NCI-H446 (cell line): ENCODE measurements at regions not wholly inside any gene's neighbourhood (a gene's known extent, or its start where the extent isn't known, plus 50 kb on each side); places are given as distances from the start of the nearest gene placed in this dataset.
"Not testable (repeated sequence)": the region's sequence is repeated elsewhere in the genome, so short reads cannot be mapped to it uniquely, and the experiment has no call there.

Source experiments
- DNase-seq, 2 experiments: peaks; one replicate each; lab custom pipeline; 2025; lab: John Stamatoyannopoulos, UW

GRCh38 chr9:104326912-104327311 lies 177.2 kb upstream of the OR13F1 start:
- no peak for DNase-seq

DNA sequence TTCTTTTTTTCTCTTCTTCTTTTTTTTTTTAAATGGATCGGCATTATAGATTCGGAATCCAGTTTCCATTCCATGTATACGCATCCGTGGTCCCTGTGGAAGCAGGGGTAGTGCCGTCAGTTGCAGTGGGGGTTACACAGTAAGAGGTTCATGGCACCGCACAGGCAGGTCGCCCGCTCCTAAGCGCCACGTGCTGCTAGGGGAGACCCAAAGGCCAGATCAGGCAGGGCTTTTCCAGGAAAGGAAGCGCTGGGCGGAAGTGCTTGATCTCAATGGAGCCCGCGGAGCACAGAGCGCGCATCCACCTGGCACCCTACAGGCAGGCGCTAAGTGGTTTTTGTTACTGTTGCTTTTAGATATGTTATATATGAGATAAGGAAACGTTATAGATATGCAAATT lies 174.8 kb upstream of the OR13F1 start:
- DNase-seq, result no peak

DNA sequence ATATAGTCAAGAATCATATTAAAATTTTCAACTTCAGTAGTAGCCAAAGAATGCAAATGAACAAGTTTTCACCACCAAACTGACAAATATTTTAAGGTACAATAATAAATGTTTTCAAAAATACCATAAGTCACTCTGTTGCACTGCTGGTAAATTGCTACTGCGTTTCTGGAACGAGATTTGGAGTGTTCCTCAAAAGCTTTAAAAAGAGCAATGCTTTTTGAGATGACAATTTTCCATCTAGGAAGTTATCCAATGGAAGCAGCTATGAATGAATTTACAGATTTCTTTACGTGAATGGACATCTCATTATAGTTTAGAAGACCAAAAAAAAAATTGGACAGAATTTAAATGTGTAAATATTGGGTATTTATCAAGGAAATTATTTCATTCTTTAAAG lies 173.2 kb upstream of the OR13F1 start:
- no peak for DNase-seq

DNA sequence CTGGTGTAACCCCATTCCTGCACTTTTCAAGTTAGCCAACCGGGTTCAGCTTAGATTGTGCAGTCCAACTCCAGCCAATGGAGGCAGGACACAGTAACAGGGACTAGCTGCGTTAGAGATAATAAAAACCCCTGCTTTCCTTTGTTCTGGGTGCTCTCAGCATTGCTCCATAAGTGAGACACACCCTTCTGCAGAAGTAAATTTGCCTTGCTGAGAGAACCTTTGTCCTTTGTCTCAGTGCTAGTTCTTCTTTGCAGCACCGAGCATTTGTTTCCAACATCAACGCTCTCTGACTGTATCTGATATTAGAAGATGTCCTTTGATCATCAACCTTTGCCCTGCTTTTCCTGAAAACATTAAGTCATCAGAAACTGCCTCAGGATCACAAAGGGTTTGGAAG lies 169.5 kb upstream of the OR13F1 start:
- DNase-seq, result no peak

- no peak for DNase-seq
Observed at GRCh38 chr9:104339692-104340091, 164.4 kb upstream of the OR13F1 start.

GRCh38 chr9:104342552-104342951 lies 161.5 kb upstream of the OR13F1 start:
- no peak for DNase-seq

DNA sequence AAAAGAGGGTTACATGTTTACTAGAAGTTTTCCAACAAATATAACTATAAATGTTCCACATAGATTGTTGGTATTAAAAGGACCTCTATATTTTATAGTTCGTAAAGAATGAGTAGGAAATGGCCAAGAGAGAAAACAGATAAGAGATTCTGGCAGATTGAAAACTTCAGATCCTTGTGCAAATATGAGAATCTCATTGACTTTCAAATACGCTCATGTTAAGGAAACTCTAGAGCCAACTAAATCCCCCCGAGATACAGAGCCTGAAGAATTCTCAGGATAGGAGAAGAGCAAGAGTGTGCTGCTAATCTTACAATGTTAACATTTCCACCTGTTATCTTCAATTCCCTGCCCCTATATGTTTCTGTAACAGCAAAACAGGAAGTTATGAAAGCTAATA lies 159.0 kb upstream of the OR13F1 start:
- DNase-seq, result no peak

GRCh38 chr9:104350541-104350940 lies 153.5 kb upstream of the OR13F1 start:
- no peak for DNase-seq

GRCh38 chr9:104351726-104352125 lies 152.3 kb upstream of the OR13F1 start:
- DNase-seq, result no peak

- no peak for DNase-seq
Observed at GRCh38 chr9:104361207-104361606, 142.9 kb upstream of the OR13F1 start.

GRCh38 chr9:104362912-104363472 lies 141.1 kb upstream of the OR13F1 start:
- DNase-seq, result no peak

- DNase-seq, result no peak
Observed at GRCh38 chr9:104367507-104367906, 136.6 kb upstream of the OR13F1 start.

DNA sequence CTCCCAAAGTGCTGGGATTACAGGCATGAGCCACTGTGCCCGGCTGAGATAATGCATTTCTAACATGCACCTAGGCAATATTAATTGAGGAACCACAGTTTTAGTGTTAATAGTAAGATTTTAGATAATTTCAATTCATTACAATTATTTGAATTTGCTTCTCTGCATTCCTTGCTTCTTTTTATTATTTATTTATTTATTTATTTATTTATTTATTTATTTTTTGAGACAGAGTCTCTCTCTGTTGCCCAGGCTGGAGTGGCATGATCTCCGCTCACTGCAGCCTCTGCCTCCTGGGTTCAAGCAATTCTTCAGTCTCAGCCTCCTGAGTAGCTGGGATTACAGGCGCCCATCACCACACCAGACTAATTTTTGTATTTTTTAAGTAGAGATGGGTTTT lies 135.7 kb upstream of the OR13F1 start:
- DNase-seq, result not testable (repeated sequence)

- peak in 1 of 2 experiments; percentile 41 for DNase-seq
Observed at GRCh38 chr9:104374711-104375110, 129.4 kb upstream of the OR13F1 start.

DNA sequence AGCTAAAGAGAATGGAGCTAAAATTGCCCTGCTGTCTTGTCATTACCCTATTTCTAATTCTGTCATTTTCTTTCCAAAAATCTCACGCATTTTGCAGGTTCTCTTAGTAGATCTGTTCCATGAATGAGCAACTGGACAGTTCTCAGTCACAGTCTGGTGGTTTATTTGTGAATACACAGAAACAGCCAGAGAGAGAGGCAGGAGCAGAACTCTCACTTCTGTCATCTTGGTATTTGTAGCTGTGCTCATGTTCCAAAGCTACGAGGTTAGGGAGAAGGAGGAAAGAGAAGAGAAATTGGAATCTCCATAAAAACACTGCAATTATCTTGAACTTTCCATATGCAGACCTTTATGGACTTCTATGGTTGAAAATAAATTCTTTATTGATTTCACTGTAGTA lies 118.0 kb upstream of the OR13F1 start:
- peak in 1 of 2 experiments; percentile 13 for DNase-seq

DNA sequence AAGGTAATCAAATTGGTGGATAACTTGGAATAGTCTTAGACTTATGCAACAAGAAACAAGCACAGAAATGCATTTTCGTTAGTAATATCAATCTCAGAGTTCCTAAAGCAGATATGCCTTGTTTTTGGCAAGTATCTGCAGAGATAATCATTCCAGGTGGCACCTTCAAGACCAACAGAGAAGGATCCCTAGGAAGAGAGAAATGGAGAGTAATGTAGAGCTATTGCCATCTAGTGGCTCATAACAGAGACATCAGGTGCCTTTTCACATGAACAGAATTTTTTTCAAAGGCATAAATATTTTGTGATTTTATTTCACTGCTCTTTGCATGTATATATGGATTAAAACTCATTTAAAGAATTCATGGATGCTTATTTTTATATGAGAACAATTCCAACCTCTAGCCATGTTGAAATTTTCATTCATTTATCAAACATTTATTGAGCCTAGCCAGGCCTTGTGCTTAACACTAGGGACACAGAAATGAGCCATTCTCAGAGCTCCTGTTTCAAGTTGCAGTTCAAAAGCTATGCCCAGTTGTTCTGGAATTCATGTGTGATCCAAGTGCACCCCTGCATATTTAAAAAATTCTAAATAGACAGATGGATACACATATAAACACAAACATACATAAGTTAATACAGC lies 117.5 kb upstream of the OR13F1 start:
- peak; percentile 34 to 63 for DNase-seq

DNA sequence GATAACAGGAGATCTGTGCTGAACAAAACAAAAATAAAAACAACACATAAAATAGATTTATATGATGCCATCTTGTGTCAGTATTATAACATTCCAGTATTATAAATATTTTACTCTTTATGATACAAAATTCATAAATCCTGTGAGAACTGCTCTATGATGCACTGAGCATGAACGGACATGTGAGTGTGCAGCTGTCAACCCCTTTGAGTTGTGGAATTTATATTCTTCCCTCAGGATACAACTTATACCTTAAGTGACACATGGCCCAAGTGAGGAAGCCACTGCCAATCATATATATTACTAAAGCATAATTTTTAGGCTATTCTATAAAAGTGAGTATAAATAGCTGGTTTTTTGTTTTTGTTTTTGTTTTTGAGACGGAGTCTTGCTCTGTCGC lies 116.0 kb upstream of the OR13F1 start:
- DNase-seq, result no peak

- no peak for DNase-seq
Observed at GRCh38 chr9:104389341-104389740, 114.7 kb upstream of the OR13F1 start.

GRCh38 chr9:104394901-104395300 lies 109.2 kb upstream of the OR13F1 start:
- not testable (repeated sequence) for DNase-seq

- DNase-seq, result no peak
Observed at GRCh38 chr9:104412238-104412637, 91.8 kb upstream of the OR13F1 start.

DNA sequence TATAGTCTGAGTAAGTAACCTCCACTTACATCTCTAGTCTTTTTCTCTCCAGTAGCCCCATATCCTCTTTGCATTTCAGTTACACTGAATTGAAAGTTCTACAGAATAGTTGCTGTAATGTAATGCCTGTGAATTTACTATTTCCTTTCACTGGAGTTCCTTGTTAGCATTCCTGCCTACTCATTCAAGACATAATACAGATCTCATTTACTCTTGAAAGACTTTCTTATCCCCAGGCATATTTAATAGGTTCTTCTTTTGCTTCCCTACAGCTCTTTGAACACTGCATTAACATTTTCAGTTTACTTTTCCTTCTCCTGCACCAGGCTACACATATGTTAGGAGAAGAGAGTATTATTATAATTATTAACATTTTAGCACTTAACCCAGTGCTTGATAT lies 87.6 kb upstream of the OR13F1 start:
- DNase-seq, result no peak

DNA sequence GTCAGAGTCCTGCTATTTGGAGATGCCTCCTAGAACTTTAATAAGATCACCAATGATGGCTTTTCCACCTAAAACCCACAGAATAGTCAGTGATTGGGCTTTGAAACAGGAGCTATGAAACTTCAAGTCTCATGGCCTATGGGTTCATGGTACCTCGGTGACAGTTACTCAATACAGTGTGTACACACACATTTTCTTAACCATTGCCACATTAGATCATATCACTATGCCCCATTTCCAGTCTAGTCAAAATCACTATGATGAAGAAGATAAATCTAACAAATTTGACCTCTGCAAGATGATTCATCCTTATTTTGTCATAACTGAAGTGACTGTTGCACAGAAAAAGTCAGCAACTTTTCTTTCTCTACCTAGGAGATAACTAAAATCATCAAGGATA lies 86.8 kb upstream of the OR13F1 start:
- no peak for DNase-seq

- no peak for DNase-seq
Observed at GRCh38 chr9:104429031-104429546, 75.0 kb upstream of the OR13F1 start.

DNA sequence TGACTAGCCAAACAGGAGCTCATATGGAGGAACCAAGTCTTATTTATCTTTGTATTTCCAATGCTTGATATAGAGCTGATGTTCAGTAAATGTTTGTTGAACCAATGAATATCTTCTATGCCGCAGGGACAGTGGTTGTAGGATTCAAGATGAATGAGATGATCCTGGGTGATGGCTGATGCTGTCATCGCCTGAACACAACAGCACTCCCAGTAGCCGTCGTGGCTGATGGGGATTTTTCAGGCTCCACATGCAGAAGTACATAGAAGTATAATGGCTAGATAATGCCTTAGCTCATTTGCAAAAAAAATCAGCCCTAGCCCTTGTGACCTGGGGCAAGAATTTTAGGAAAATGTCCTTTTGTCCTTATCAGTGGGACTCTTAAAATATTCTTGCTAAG lies 69.0 kb upstream of the OR13F1 start:
- DNase-seq, result no peak
